CD4-positive, alpha-beta T cell treated with Interleukin-4 for 4 hours (primary cell): ENCODE measurements at regions not wholly inside any gene's neighbourhood (a gene's known extent, or its start where the extent isn't known, plus 50 kb on each side); places are given as distances from the start of the nearest gene placed in this dataset.

Experiments
- DNase-seq: peaks from one replicate; pipeline ENCODE4 v3.0.0-alpha.2; 2020

- DNase-seq: no peak
These were observed 170.7 kb downstream of the DIPK2A start for GRCh38 chr3:144142151-144142840.

GRCh38 chr3:144148356-144148755, 176.7 kb downstream of the DIPK2A start:
- no peak for DNase-seq

DNA sequence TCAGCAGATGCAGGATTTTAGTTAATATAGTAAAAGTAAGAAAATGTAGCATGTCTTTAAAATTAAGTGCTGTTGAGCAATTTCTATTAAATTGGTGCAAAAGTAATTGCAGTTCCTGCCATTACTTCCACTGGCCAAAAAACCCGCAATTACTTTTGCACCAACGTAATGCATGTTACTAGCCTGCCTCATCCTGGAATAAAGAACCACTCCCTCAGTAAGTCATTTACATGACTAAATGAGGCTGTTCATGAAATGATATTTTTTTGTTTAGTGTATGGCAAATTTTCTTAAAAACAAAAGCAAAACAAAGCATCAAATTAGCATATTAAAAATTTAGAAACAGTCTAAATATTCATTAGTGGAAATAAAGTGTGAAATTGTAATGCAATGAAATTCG, 180.4 kb downstream of the DIPK2A start:
- DNase-seq: no peak

DNA sequence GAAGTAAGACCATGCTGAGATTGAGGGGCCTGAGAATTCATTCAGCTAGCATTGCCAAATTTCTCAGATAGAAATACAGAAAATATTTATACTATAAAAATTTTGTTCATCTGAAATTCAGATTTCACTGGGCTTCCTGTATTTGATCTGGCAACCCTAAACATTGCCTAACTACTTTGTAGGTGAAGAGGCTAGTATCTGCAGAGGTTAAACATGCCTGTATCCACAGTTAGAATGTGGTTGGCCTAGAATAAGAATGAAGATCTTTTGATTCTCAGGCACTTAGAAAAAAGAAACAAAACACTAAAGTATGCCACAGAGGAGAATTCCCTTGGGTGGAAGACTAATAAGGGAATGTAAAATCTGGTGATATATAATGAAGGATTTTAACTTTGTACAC, 189.0 kb downstream of the DIPK2A start:
- no peak for DNase-seq

GRCh38 chr3:144162042-144162441, 190.4 kb downstream of the DIPK2A start:
- DNase-seq: no peak

- no peak for DNase-seq
These were observed 192.7 kb downstream of the DIPK2A start for GRCh38 chr3:144164352-144164751.

- no peak for DNase-seq
These were observed 193.9 kb downstream of the DIPK2A start for GRCh38 chr3:144165482-144165881.

- DNase-seq: no peak
These were observed 196.0 kb downstream of the DIPK2A start for GRCh38 chr3:144167634-144168033.

DNA sequence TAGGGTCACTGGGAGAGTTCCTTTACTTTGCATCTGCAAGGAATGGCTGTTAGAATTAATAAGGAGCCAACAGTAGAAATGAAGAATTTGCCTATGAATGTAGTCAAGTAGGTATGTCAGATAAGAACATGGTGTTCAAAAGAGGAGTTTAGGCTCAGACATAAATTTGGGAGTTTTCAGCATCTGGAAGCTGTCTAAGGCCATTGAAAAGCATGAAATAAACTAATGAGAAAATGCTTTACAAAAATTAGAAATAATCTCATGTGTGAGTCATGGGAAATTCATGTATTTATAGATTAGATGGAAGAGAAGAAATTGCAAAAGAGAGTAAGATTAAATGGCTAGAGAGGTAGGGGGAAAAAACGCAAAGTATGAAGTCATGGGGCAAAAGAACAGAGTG, 201.9 kb downstream of the DIPK2A start:
- no peak for DNase-seq

GRCh38 chr3:144175644-144176425, 204.2 kb downstream of the DIPK2A start:
- no peak for DNase-seq

DNA sequence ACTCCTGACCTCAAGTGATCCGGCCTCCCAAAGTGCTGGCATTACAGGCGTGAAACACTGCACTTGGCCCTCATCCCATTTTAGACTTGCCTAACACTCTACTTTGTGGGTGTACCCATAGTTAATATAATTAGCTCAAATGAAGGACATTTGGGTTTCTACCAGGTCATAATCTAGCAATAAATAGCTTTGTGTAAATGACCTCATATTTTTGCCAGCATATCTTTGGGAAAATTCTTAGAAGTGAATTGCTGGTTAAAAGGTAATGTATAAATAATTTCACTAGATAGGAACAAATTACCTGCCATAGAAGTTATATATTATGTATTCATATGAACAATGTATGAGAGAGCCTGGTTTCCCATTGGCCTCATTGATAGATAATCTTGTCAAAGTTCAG, 206.0 kb downstream of the DIPK2A start:
- no peak for DNase-seq

GRCh38 chr3:144178607-144179006, 207.0 kb downstream of the DIPK2A start:
- no peak for DNase-seq

- no peak for DNase-seq
These were observed 209.4 kb downstream of the DIPK2A start for GRCh38 chr3:144181062-144181461.

GRCh38 chr3:144182501-144182900, 210.9 kb downstream of the DIPK2A start:
- no peak for DNase-seq

DNA sequence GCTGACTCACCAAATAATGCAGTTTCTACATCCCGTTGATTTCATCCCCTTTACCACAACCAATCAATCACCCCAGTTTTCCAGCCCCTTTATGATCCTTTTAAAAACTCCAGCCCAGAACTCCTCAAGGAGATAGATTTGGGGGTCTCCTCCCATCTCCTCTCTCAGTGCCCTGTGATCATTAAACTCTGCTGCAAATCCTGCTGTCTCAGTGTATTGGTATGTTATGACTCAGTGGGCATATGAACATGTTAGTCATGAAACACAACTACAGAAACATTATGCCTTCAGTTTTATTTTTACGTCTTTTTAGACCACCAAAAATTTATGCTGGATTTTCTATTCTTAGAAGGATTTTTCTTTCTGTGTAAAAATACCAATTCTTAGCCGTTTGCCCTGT, 213.7 kb downstream of the DIPK2A start:
- no peak for DNase-seq

DNA sequence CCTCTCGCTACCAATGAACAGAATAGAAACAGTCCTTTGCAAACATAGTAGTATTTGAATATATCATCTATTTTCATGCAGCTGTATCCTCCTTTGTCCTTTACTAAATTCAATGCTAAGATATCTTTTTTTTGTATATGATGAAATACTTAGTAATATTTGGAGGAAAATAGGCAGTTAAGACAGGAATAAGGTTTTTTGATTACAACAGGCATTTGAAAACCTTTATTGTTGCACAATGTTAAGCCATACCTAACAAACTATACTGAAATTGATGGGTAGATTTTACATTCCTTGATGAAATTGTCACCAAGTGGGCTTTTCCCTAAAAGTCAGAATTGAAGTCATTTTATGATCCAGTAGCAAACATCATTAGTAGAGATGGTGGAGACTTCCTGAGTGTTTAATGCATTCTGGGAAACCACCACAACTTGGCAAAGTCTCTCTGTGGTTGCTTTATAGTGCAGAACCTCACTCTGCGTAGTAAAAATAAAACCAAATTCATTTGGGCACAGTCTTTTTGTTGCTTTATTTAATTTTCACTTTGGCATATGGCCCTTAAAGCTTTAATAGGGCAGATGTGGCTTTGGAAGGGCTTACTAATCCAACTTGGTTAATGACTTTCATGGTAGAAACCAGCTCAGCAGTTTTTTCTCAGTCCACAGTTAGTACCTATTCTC, 216.0 kb downstream of the DIPK2A start:
- no peak for DNase-seq

DNA sequence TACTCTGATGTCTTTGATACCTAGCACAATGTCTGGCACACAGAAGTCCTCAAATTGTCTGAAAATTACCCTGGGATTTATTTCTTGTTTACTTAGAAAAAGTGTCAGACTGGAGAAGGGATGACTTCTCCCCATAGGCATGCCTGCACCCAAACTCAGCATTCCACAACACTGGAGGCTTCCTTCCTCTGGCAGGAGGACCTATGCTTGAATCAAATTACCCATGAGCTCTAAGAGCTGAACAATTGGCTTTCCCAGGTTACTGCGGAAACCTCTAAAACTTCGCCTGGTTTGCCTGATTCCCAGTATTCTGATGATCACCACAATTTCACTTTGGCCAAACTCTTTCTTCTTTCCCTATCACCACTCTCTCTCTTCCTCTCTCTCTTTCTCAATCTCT, 217.4 kb downstream of the DIPK2A start:
- no peak for DNase-seq

- DNase-seq: no peak
These were observed 225.5 kb downstream of the DIPK2A start for GRCh38 chr3:144197116-144197515.

DNA sequence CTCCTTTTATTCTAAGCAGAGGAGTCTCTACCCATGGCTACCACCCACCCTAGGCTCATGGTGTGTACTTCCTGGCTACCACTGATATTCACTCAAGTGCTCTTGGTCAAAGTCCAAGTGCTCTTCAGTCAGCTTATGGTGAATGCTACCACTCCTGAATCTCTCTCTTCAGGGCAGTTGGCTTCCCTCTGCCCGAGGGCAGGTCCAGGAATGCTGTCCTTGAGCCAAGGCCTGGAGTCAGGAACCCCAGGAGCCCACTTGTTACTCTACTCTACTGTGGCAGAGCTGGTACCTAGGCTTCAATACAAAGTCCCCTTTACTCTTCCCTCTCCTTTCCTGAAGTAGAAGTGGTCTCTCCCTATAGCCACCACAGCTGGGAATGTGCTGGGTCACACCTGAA, 226.0 kb downstream of the DIPK2A start:
- DNase-seq: no peak

DNA sequence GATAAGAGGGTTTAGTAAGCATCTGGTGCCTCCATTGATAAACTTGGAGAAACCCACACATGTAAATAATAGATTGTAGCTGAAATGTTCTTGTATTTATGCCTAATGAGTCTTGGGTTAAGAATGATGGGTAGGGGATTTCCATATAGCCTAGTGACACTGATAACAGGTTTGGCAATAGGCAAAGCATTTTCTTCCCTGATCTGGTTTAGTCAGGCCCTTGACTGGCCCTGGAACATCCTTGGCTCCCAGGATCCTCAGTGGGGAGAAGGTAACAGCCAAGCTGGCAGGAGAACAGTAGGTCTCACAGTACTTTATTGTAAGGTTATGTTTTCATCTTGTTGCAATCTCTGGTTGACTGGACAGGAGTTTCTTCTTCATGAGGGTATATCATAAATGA, 228.4 kb downstream of the DIPK2A start:
- DNase-seq: no peak

- DNase-seq: no peak
These were observed 228.8 kb downstream of the DIPK2A start for GRCh38 chr3:144200466-144200865.

DNA sequence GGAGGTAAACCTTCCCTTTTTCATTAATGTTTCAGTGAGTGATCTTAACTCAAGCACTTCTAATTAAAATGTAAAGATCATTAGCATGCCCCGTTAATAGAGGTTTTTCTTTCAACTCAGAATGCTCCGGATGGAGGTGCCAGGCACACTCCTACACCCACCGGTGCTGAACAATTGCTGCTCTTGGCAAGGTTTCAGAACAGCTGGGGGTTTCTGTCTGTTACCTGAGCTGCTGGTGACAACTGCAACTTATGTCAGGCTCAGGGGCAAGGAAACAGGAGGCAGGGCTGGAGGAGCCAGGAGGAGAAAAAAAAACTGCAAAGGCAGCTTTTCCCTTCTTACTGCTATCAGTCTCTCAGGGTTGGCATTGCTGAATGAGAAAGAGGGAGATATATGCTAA, 250.1 kb downstream of the DIPK2A start:
- DNase-seq: no peak

DNA sequence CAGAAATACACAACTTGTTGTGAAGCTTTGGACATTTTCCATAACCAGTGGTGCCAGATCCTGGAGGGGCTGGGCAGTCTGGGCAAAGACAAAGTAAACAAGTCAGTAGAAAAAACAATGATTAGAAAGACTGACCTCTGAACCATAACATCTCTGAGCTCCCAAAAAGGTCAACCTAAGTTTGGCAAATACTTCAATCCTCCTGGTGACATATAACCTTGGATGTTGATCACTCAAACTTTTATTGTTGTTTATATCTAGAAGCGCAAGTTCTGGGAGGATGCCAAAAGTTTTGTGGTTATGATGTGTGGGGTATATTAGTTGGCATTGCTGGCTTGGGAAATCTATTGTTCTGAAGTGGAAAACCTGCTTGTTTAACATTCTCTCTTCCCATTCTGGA, 257.7 kb downstream of the DIPK2A start:
- DNase-seq: no peak

DNA sequence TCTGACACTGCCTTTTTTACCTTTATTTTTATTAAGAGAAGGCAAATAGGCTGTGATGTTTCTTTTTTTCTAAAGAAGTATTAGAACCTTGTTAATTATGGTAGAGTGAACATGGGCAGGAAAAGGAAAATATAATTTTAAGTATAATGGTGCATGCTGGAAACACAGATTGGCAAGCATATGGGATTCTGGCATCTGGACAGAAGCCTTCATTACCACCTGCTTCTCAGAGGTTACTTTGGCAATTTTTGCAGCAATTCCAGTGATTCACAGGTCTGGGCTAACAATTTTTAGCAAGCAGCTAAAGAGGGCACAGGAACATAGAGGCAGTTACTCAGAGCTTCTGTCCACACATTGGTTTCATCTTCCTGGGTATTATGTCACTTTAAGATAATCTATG, 258.3 kb downstream of the DIPK2A start:
- DNase-seq: no peak
